HCT116 (cell line): ENCODE measurements at regions not wholly inside any gene's neighbourhood (a gene's known extent, or its start where the extent isn't known, plus 50 kb on each side); places are given as distances from the start of the nearest gene placed in this dataset.
A peak's percentile ranks its signal among the peaks of the same experiment; 100 is the strongest.

Source experiments
- ATAC-seq: fragments of 200-7000 bp; cut with Tn5 transposase; 2 replicates; pipeline ENCODE4 v1.9.1; 2020; ENCODE audit warnings: mild to moderate bottlenecking, moderate library complexity
- BruUV-seq: library from RNA; stranded (reverse); fragments of 400-500 nt; replicated peaks from 2 replicates; lab custom pipeline; 2021; lab: Mats Ljungman, UMichigan
- CTCF ChIA-PET: fragments of 300-600 bp; sonication (Branson Sonifier 250); formaldehyde crosslinking; loops from one replicate; lab custom pipeline; 2021; ENCODE audit warnings: antibody characterized with exemption; lab: Charles Lee
- POLR2A ChIA-PET: fragments of 300-600, 350-600 bp; sonication (Branson Sonifier 250); formaldehyde crosslinking; loops from one replicate; lab custom pipeline; 2021; ENCODE audit warnings: antibody characterized with exemption; lab: Charles Lee
- RAD21 ChIA-PET, 2 experiments: fragments of 300-600 bp; sonication (Branson Sonifier 250); formaldehyde crosslinking; loops; one replicate each; lab custom pipeline; 2023; ENCODE audit warnings: low total read pairs in 2 of 2; ENCODE audit not compliant: uncharacterized antibody in 2 of 2, unreplicated experiment in 2 of 2, low non-redundant PET in 1 of 2; lab: Charles Lee
- DNase-seq: peaks from one replicate; pipeline ENCODE4 v3.0.0-alpha.2; 2010; ENCODE audit warnings: low read depth, low spot score
- H2AFZ ChIP-seq: fragments of 200-600 bp; shearing (Covaris generic), sonication (generic); 2 replicates; pipeline ENCODE4 v1.6.1; 2017; ENCODE audit warnings: low read depth, mixed run types, mixed read lengths, antibody characterized with exemption, low read length; ENCODE audit not compliant: poor library complexity, severe bottlenecking
- H3K27ac ChIP-seq: 2 replicates; pipeline ENCODE4 v1.5.1; 2012; ENCODE audit warnings: low read depth, low read length
- H3K27me3 ChIP-seq: fragments of 200-600 bp; sonication (generic); 2 replicates; pipeline ENCODE4 v1.6.1; 2016; ENCODE audit warnings: mixed run types, low read length, mixed read lengths; ENCODE audit not compliant: insufficient read depth
- H3K36me3 ChIP-seq, 2 experiments: fragments of 200-500 bp in 1 of 2; fragments of 200-600 bp in 1 of 2; sonication (Bioruptor generic) in 1 of 2; sonication (generic) in 1 of 2; 2 replicates each; pipeline versions ENCODE4 v1.5.1 to v1.6.1; 2014 to 2016; ENCODE audit warnings: low read length in 2 of 2, inconsistent platforms in 1 of 2, mixed read lengths in 1 of 2, mixed run types in 1 of 2; ENCODE audit not compliant: insufficient read depth in 2 of 2, control insufficient read depth in 1 of 2
- H3K4me1 ChIP-seq, 2 experiments: fragments of 200-600 bp in 1 of 2; sonication (generic) in 1 of 2; 2 replicates each; pipeline versions ENCODE4 v1.5.1 to v1.6.1; 2012 to 2017; ENCODE audit warnings: low read length in 2 of 2, inconsistent platforms in 1 of 2, mild to moderate bottlenecking in 1 of 2, mixed read lengths in 1 of 2, mixed run types in 1 of 2, moderate library complexity in 1 of 2; ENCODE audit not compliant: insufficient read depth in 2 of 2, control insufficient read depth in 1 of 2
- H3K4me2 ChIP-seq: fragments of 200-600 bp; sonication (generic); 2 replicates; pipeline ENCODE4 v1.6.1; 2017; ENCODE audit warnings: mixed run types, low read length, mixed read lengths
- H3K4me3 ChIP-seq, 2 experiments: fragments of 200-600 bp in 1 of 2; sonication (generic) in 1 of 2; replicated peaks in 1 of 2; 2 replicates each; pipeline ENCODE4 v1.5.1; 2011 to 2016; ENCODE audit warnings: low read length in 2 of 2, control low read depth in 1 of 2, low read depth in 1 of 2, mild to moderate bottlenecking in 1 of 2, mixed read lengths in 1 of 2, mixed run types in 1 of 2
- H3K79me2 ChIP-seq: fragments of 200-600 bp; sonication (generic); 2 replicates; pipeline ENCODE4 v1.6.1; 2017; ENCODE audit warnings: mild to moderate bottlenecking, mixed run types, low read length, moderate library complexity, mixed read lengths; ENCODE audit not compliant: insufficient read depth
- H3K9ac ChIP-seq: fragments of 200-600 bp; sonication (generic); 2 replicates; pipeline ENCODE4 v1.6.1; 2016; ENCODE audit warnings: low read length, mixed read lengths
- H3K9me2 ChIP-seq: fragments of 200-600 bp; sonication (generic), shearing (Covaris generic); 2 replicates; pipeline ENCODE4 v1.6.1; 2017; ENCODE audit warnings: mixed run types, mild to moderate bottlenecking, moderate library complexity; ENCODE audit not compliant: insufficient read depth
- H3K9me3 ChIP-seq, 2 experiments: fragments of 200-500 bp in 1 of 2; fragments of 200-600 bp in 1 of 2; sonication (Bioruptor generic) in 1 of 2; sonication (generic) in 1 of 2; 2 replicates each; pipeline ENCODE4 v1.6.1; 2014 to 2017; ENCODE audit warnings: low read length in 2 of 2, mixed read lengths in 2 of 2, inconsistent platforms in 1 of 2, low read depth in 1 of 2, mild to moderate bottlenecking in 1 of 2, mixed run types in 1 of 2, moderate library complexity in 1 of 2; ENCODE audit not compliant: control insufficient read depth in 1 of 2, insufficient read depth in 1 of 2
- H4K20me1 ChIP-seq: fragments of 200-600 bp; sonication (generic), shearing (Covaris generic); 2 replicates; pipeline ENCODE4 v1.6.1; 2017; ENCODE audit warnings: mixed run types, mild to moderate bottlenecking, moderate library complexity; ENCODE audit not compliant: insufficient read depth
- ATF3 ChIP-seq: IDR thresholded peaks from 2 replicates; pipeline ENCODE4 v1.6.1; 2012
- CTCF ChIP-seq, 3 experiments: fragments of 200-600 bp in 1 of 3; sonication (generic) in 1 of 3; IDR thresholded peaks in 2 of 3; conservative IDR thresholded peaks in 1 of 3; 2 replicates each; pipeline ENCODE4 v1.5.1; 2012 to 2017; ENCODE audit warnings: low read depth in 2 of 3, low read length in 2 of 3, antibody characterized with exemption in 1 of 3, borderline replicate concordance in 1 of 3, control low read depth in 1 of 3, mild to moderate bottlenecking in 1 of 3, mixed read lengths in 1 of 3, mixed run types in 1 of 3, moderate library complexity in 1 of 3; ENCODE audit not compliant: insufficient read depth in 1 of 3
- RAD21 ChIP-seq: IDR thresholded peaks from 2 replicates; pipeline ENCODE4 v1.6.1; 2012; ENCODE audit warnings: low read depth, mild to moderate bottlenecking
- TCF7L2 ChIP-seq: IDR thresholded peaks from 2 replicates; pipeline ENCODE4 v1.7.0; 2011; ENCODE audit warnings: borderline replicate concordance, inconsistent platforms; ENCODE audit not compliant: insufficient read depth, insufficient read length; ENCODE audit errors: extremely low read depth
- intact Hi-C: fragments of 100-400 bp; cut with micrococcal nuclease; formaldehyde crosslinking; loops from 2 replicates; pipeline ENCODE4 v1.10.0; 2022

- no peak for TF ChIP-seq RAD21
- TF ChIP-seq, all 23 proteins: peak for 0
Observed at GRCh38 chr18:13983506-13983905, 68.2 kb upstream of the MC2R start (continued).

- DNase-seq (no peak), ATAC-seq (no peak)
- Histone ChIP-seq H3K4me2 (no peak overlapping the region), H3K27ac (no peak overlapping the region), H3K4me1 (no peaks in the 10 kb centered on the region), H3K9me2 (no peaks in the 10 kb centered on the region), H3K9ac (no peak overlapping the region), H4K20me1 (no peaks in the 10 kb centered on the region), H3K9me3 (no peaks in the 10 kb centered on the region), H3K4me3 (no peak overlapping the region), H3K79me2 (no peaks in the 10 kb centered on the region), H3K27me3 (no peaks in the 10 kb centered on the region), H2AFZ (no peak overlapping the region), H3K36me3 (no peaks in the 10 kb centered on the region)
- ChIA-PET RAD21 (no interaction called here), POLR2A (no interaction called here), CTCF (interaction anchor here (1.4 kb wide), 1 partner anchor 169 kb away, joined by 3 read pairs; no protein-coding TSS in a partner anchor)
- intact Hi-C loops: no loop called here
- no TSS peak for BruUV-seq
- TF ChIP-seq ATF3 (no peak), TCF7L2 (no peak), CTCF (IDR thresholded peaks at IDR 0.05 in 2 of 3, conservative IDR thresholded peaks at IDR 0.05 in 1 of 3; ENCODE audit: borderline replicate concordance in 1 of 3, insufficient read depth in 1 of 3, low read depth in 2 of 3, low read length in 2 of 3) (peak in 2 of 3 experiments; percentile 14 to 27; a peak in 3 of 6 replicates)
Observed at GRCh38 chr18:13982126-13982525, 66.8 kb upstream of the MC2R start.
